ENCODE measurements at regions not wholly inside any gene's neighbourhood (a gene's known extent, or its start where the extent isn't known, plus 50 kb on each side); places are given as distances from the start of the nearest gene placed in this dataset.

DNA sequence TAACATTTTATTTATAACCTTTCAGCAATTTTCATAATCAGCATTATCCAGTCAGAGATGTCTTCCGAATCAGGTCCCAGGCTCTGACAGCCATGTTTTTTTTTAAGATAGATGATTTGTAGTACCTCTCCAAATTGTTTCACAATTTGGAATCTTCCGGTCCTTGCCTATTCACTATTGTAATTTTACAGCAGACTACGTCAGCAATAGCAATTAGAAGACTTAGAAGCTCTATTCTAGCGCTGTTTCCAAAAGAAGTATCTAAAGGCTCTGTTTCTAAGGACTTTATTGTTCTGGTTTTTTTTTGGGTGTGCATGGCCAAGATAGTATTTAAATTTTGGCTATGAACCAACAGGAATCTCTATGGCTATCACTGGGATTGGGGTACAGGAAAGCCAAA lies 94.6 kb upstream of the PELI1 start:
- no peaks in the 10 kb centered on the region for H4K20me1 ChIP-seq (ENCODE audit: control insufficient read depth, extremely low read depth, insufficient read depth, low read length)
- no peak overlapping the region for H3K4me3 ChIP-seq (replicated peaks in 1 of 4; ENCODE audit: control extremely low read depth in 1 of 4, insufficient read depth in 1 of 4, low read depth in 3 of 4, low read length in 4 of 4)
- no peak overlapping the region for H3K4me2 ChIP-seq (ENCODE audit: extremely low read depth, insufficient read depth, low read length)
- H3K27ac ChIP-seq (ENCODE audit: insufficient read depth, low read length), result no peak overlapping the region
- H3K36me3 ChIP-seq (ENCODE audit: control insufficient read depth, insufficient read depth, low read length), result no peaks in the 10 kb centered on the region
- no peak overlapping the region for H2AFZ ChIP-seq (ENCODE audit: low read length)
- no peak for DNase-seq (ENCODE audit: low read depth in 2 of 2)
- no peaks in the 10 kb centered on the region for H3K79me2 ChIP-seq (ENCODE audit: control insufficient read depth, insufficient read depth, low read length)
- peaks cover 3% of the 10 kb centered on the region for H3K27me3 ChIP-seq (ENCODE audit: control insufficient read depth, insufficient read depth, low read length)
- H3K9me3 ChIP-seq (ENCODE audit: control insufficient read depth, insufficient read depth, low read depth, low read length), result no peaks in the 10 kb centered on the region
- no peak for TF ChIP-seq EZH2 (IDR thresholded peaks at IDR 0.05; ENCODE audit: low read length, missing control alignments)
- TF ChIP-seq, protein P1, sequence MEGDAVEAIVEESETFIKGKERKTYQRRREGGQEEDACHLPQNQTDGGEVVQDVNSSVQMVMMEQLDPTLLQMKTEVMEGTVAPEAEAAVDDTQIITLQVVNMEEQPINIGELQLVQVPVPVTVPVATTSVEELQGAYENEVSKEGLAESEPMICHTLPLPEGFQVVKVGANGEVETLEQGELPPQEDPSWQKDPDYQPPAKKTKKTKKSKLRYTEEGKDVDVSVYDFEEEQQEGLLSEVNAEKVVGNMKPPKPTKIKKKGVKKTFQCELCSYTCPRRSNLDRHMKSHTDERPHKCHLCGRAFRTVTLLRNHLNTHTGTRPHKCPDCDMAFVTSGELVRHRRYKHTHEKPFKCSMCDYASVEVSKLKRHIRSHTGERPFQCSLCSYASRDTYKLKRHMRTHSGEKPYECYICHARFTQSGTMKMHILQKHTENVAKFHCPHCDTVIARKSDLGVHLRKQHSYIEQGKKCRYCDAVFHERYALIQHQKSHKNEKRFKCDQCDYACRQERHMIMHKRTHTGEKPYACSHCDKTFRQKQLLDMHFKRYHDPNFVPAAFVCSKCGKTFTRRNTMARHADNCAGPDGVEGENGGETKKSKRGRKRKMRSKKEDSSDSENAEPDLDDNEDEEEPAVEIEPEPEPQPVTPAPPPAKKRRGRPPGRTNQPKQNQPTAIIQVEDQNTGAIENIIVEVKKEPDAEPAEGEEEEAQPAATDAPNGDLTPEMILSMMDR (conservative IDR thresholded peaks at IDR 0.05 in 1 of 2, IDR thresholded peaks at IDR 0.05 in 1 of 2; ENCODE audit: low read depth in 1 of 2, low read length in 2 of 2), result no peak
- H3K4me1 ChIP-seq (ENCODE audit: control insufficient read depth, extremely low read depth, insufficient read depth, low read length), result no peaks in the 10 kb centered on the region
- H3K9ac ChIP-seq (ENCODE audit: insufficient read depth, low read length), result no peak overlapping the region

DNA sequence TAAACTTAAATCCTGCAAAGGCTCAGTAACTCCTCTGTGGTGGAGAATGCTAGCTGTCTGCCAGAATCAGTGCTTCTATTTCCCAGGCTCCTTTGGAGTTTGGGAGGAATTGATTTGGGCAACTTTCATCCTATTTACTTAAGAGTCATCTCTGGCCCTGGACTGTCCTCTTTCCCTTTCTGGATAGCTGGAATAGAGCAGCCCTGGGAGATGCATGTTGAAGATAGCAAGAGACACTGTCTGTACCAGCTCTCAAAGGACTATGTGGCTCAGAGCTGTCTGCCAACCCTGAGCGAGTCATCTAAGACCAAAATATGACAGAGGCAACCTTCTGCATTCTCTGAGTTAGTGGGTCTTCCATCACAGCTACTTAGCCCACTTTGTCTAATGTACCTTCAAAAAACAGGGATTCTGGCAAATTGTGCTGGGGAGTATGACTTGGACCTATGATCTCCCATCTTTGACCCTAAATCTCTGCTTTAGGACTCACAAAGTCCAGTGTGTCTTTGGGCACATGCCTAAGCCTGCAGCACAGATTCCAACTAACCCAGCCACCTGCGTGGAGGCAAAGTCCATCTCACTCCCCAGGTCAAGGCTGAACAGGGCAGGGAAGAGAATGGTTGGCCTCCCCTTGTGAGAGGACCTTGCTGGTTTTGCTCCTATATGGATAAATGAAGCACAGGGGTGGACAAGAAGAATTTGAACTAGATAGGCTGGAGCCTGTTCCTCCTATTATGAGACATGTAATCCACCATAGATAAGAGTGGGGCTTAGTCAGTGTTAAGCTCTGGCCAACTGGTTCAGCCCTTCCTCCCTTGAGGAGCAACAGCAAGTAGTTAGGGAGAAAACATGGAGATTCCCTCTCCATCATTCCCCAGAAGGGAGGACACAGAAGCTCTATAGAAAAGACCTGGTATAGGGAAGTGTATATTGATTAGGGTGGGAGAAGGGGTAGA lies 99.1 kb upstream of the PELI1 start:
- Histone ChIP-seq H3K4me1 (ENCODE audit: control insufficient read depth, extremely low read depth, insufficient read depth, low read length) (no peaks in the 10 kb centered on the region), H3K4me2 (ENCODE audit: extremely low read depth, insufficient read depth, low read length) (no peak overlapping the region), H3K4me3 (replicated peaks in 1 of 4; ENCODE audit: control extremely low read depth in 1 of 4, insufficient read depth in 1 of 4, low read depth in 3 of 4, low read length in 4 of 4) (no peak overlapping the region), H3K9me3 (ENCODE audit: control insufficient read depth, insufficient read depth, low read depth, low read length) (no peaks in the 10 kb centered on the region), H3K79me2 (ENCODE audit: control insufficient read depth, insufficient read depth, low read length) (no peaks in the 10 kb centered on the region), H3K36me3 (ENCODE audit: control insufficient read depth, insufficient read depth, low read length) (no peaks in the 10 kb centered on the region), H3K27ac (ENCODE audit: insufficient read depth, low read length) (no peak overlapping the region), H4K20me1 (ENCODE audit: control insufficient read depth, extremely low read depth, insufficient read depth, low read length) (no peaks in the 10 kb centered on the region), H3K9ac (ENCODE audit: insufficient read depth, low read length) (no peak overlapping the region), H2AFZ (ENCODE audit: low read length) (no peak overlapping the region), H3K27me3 (ENCODE audit: control insufficient read depth, insufficient read depth, low read length) (peaks cover 5% of the 10 kb centered on the region)
- TF ChIP-seq, protein P1 (conservative IDR thresholded peaks at IDR 0.05 in 1 of 2, IDR thresholded peaks at IDR 0.05 in 1 of 2; ENCODE audit: low read depth in 1 of 2, low read length in 2 of 2), result no peak
- no peak for TF ChIP-seq EZH2 (IDR thresholded peaks at IDR 0.05; ENCODE audit: low read length, missing control alignments)
- DNase-seq (ENCODE audit: low read depth in 2 of 2), result no peak

DNA sequence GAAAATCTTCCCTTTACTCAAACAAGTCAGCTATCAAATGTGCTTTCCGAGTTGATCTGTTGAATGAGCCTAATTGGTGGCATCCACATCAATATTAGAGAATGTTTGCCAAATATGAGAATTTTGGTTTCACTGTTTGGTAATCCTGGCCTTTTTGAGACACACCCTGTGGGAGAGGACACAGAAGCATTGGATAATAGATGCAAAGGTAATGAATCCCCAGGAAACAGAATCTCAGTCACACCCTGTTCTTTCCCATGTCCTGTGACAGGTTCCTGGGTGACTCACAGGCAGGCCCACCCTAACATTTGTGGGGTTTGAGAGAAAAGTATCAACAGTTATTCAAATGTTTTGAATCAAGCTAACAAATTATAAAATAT lies 99.8 kb upstream of the PELI1 start:
- no peaks in the 10 kb centered on the region for H3K79me2 ChIP-seq (ENCODE audit: control insufficient read depth, insufficient read depth, low read length)
- H3K9ac ChIP-seq (ENCODE audit: insufficient read depth, low read length), result no peak overlapping the region
- no peak for DNase-seq (ENCODE audit: low read depth in 2 of 2)
- H3K4me1 ChIP-seq (ENCODE audit: control insufficient read depth, extremely low read depth, insufficient read depth, low read length), result no peaks in the 10 kb centered on the region
- H3K9me3 ChIP-seq (ENCODE audit: control insufficient read depth, insufficient read depth, low read depth, low read length), result no peaks in the 10 kb centered on the region
- H3K4me2 ChIP-seq (ENCODE audit: extremely low read depth, insufficient read depth, low read length), result no peak overlapping the region
- no peak overlapping the region for H3K27ac ChIP-seq (ENCODE audit: insufficient read depth, low read length)
- no peak overlapping the region for H2AFZ ChIP-seq (ENCODE audit: low read length)
- TF ChIP-seq, protein P1 (conservative IDR thresholded peaks at IDR 0.05 in 1 of 2, IDR thresholded peaks at IDR 0.05 in 1 of 2; ENCODE audit: low read depth in 1 of 2, low read length in 2 of 2), result no peak
- no peak for TF ChIP-seq EZH2 (IDR thresholded peaks at IDR 0.05; ENCODE audit: low read length, missing control alignments)
- H3K36me3 ChIP-seq (ENCODE audit: control insufficient read depth, insufficient read depth, low read length), result no peaks in the 10 kb centered on the region
- peaks cover 5% of the 10 kb centered on the region for H3K27me3 ChIP-seq (ENCODE audit: control insufficient read depth, insufficient read depth, low read length)
- H4K20me1 ChIP-seq (ENCODE audit: control insufficient read depth, extremely low read depth, insufficient read depth, low read length), result no peaks in the 10 kb centered on the region
- no peak overlapping the region for H3K4me3 ChIP-seq (replicated peaks in 1 of 4; ENCODE audit: control extremely low read depth in 1 of 4, insufficient read depth in 1 of 4, low read depth in 3 of 4, low read length in 4 of 4)

Measured in fibroblast of lung (primary cell).